ENCODE measurements at regions not wholly inside any gene's neighbourhood (a gene's known extent, or its start where the extent isn't known, plus 50 kb on each side); places are given as distances from the start of the nearest gene placed in this dataset.

- TF ChIP-seq CTCF (IDR thresholded peaks at IDR 0.05), result no peak
- no peak for TF ChIP-seq POLR2A (IDR thresholded peaks at IDR 0.05)
Measured at GRCh38 chr20:23241416-23241815, 109.2 kb upstream of the NXT1 start.
